Hindlimb muscle (tissue), 1 donor: ENCODE measurements at regions not wholly inside any gene's neighbourhood (a gene's known extent, or its start where the extent isn't known, plus 50 kb on each side); places are given as distances from the start of the nearest gene placed in this dataset.

Source experiments
- DNase-seq: peaks from one replicate; pipeline ENCODE4 v3.0.0-alpha.2; 2013

- DNase-seq: peak; percentile 32
Measured at GRCh38 chr15:37880009-37880834, 54.2 kb upstream of the TMCO5A start.

GRCh38 chr15:37880835-37881153, 53.6 kb upstream of the TMCO5A start:
- no peak for DNase-seq

- DNase-seq: no peak
Measured at GRCh38 chr15:37881237-37882013, 53.0 kb upstream of the TMCO5A start.

GRCh38 chr15:37882640-37883039, 51.8 kb upstream of the TMCO5A start:
- no peak for DNase-seq
